ENCODE measurements at regions not wholly inside any gene's neighbourhood (a gene's known extent, or its start where the extent isn't known, plus 50 kb on each side); places are given as distances from the start of the nearest gene placed in this dataset.

DNA sequence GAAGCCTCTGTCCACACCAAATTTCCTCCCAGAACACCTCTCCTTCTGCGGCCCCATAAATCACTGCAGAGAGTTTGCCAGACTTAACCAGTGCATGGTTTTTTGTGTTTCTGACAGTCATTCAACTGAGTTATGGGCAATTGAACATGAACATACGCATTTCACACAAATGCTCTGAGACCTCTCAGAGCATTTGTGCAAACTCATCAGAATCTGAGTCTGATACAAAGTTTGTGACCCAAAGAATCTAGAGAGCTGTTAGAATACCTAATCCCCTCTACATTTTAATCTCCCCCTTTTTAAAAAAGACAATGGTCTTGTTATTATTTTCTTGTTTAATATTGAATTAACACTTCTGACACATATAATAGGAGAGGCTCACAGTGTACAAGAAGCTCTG is 416.9 kb upstream of the SMARCA2 start:
- TF ChIP-seq, protein P1, sequence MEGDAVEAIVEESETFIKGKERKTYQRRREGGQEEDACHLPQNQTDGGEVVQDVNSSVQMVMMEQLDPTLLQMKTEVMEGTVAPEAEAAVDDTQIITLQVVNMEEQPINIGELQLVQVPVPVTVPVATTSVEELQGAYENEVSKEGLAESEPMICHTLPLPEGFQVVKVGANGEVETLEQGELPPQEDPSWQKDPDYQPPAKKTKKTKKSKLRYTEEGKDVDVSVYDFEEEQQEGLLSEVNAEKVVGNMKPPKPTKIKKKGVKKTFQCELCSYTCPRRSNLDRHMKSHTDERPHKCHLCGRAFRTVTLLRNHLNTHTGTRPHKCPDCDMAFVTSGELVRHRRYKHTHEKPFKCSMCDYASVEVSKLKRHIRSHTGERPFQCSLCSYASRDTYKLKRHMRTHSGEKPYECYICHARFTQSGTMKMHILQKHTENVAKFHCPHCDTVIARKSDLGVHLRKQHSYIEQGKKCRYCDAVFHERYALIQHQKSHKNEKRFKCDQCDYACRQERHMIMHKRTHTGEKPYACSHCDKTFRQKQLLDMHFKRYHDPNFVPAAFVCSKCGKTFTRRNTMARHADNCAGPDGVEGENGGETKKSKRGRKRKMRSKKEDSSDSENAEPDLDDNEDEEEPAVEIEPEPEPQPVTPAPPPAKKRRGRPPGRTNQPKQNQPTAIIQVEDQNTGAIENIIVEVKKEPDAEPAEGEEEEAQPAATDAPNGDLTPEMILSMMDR (IDR thresholded peaks at IDR 0.05; ENCODE audit: insufficient read depth, low read length, poor library complexity, severe bottlenecking) = no peak
- TF ChIP-seq EZH2phosphoT487 (conservative IDR thresholded peaks at IDR 0.05; ENCODE audit: low read length) = no peak
